ENCODE measurements at regions not wholly inside any gene's neighbourhood (a gene's known extent, or its start where the extent isn't known, plus 50 kb on each side); places are given as distances from the start of the nearest gene placed in this dataset.

- intact Hi-C loops (cut with micrococcal nuclease) (no loop called here), dilution Hi-C loops (cut with MboI; ENCODE audit: extremely low pct_ligation_motif_present, low sequenced_read_pairs) (no loop called here)
- no peaks in the 10 kb centered on the region for H3K27me3 ChIP-seq (ENCODE audit: control insufficient read depth in 2 of 2, insufficient read depth in 2 of 2, low read length in 2 of 2)
- H3K9ac ChIP-seq (replicated peaks; ENCODE audit: extremely low read depth, insufficient read depth, low read length): no peak overlapping the region
- H3K9me3 ChIP-seq (replicated peaks; ENCODE audit: control insufficient read depth, insufficient read depth, low read length): no peaks in the 10 kb centered on the region
- H3K4me2 ChIP-seq (ENCODE audit: insufficient read depth, low read length): no peak overlapping the region
- ChIA-PET POLR2A (no interaction called here), CTCF (interaction anchor here (1.2 kb wide), 1 partner anchor 10 kb away, joined by 3 read pairs; no protein-coding TSS in a partner anchor)
- no peak overlapping the region for H3K27ac ChIP-seq (ENCODE audit: insufficient read depth, low read depth, low read length)
- H3K36me3 ChIP-seq (ENCODE audit: control insufficient read depth in 2 of 2, extremely low read depth in 1 of 2, insufficient read depth in 2 of 2, low read length in 2 of 2): no peaks in the 10 kb centered on the region
- BruUV-seq (replicated peaks): no TSS peak
- H3K9me1 ChIP-seq (replicated peaks; ENCODE audit: control insufficient read depth, extremely low read depth, insufficient read depth, low read length): no peaks in the 10 kb centered on the region
- no peak overlapping the region for H2AFZ ChIP-seq (ENCODE audit: low read depth, low read length)
- no peaks in the 10 kb centered on the region for H4K20me1 ChIP-seq (replicated peaks; ENCODE audit: control insufficient read depth, extremely low read depth, insufficient read depth, low read length)
- H3K79me2 ChIP-seq (ENCODE audit: control insufficient read depth, insufficient read depth, low read length): no peaks in the 10 kb centered on the region
- FAIRE-seq (no peak), DNase-seq (ENCODE audit: low read depth, low spot score) (no peak)
- no peak overlapping the region for H3K4me3 ChIP-seq (replicated peaks in 1 of 3; ENCODE audit: insufficient read depth in 1 of 3, low read depth in 1 of 3, low read length in 3 of 3)
- TF ChIP-seq MYC (IDR thresholded peaks at IDR 0.05; ENCODE audit: low read depth, low read length) (no peak), EZH2 (IDR thresholded peaks at IDR 0.05; ENCODE audit: borderline replicate concordance, low read depth, low read length, severe bottlenecking) (no peak), FOS (IDR thresholded peaks at IDR 0.05; ENCODE audit: borderline replicate concordance, insufficient read depth, low read length) (no peak), POLR2A (IDR thresholded peaks at IDR 0.05; ENCODE audit: low read depth, low read length) (no peak), POLR2AphosphoS5 (IDR thresholded peaks at IDR 0.05; ENCODE audit: insufficient read depth, low read depth, low read length) (no peak), JUN (IDR thresholded peaks at IDR 0.05; ENCODE audit: borderline replicate concordance, insufficient read depth, insufficient read length, low read depth) (no peak), GATA2 (IDR thresholded peaks at IDR 0.05; ENCODE audit: insufficient read depth, insufficient read length, low read depth, low read length) (no peak), CTCF (IDR thresholded peaks at IDR 0.05; ENCODE audit: extremely low read depth in 1 of 2, insufficient read depth in 1 of 2, low read depth in 1 of 2, low read length in 2 of 2) (no peak)
- TF ChIP-seq, protein P1, sequence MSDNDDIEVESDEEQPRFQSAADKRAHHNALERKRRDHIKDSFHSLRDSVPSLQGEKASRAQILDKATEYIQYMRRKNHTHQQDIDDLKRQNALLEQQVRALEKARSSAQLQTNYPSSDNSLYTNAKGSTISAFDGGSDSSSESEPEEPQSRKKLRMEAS (IDR thresholded peaks at IDR 0.05; ENCODE audit: insufficient read depth, insufficient read length): no peak
- no peaks in the 10 kb centered on the region for H3K4me1 ChIP-seq (ENCODE audit: control insufficient read depth, extremely low read depth, insufficient read depth, low read length)
These were observed 104.0 kb downstream of the TFAP2A start for GRCh38 chr6:10310826-10311225.
